ENCODE measurements at regions not wholly inside any gene's neighbourhood (a gene's known extent, or its start where the extent isn't known, plus 50 kb on each side); places are given as distances from the start of the nearest gene placed in this dataset.
"Not testable (repeated sequence)": the region's sequence is repeated elsewhere in the genome, so short reads cannot be mapped to it uniquely, and the experiment has no call there.

DNA sequence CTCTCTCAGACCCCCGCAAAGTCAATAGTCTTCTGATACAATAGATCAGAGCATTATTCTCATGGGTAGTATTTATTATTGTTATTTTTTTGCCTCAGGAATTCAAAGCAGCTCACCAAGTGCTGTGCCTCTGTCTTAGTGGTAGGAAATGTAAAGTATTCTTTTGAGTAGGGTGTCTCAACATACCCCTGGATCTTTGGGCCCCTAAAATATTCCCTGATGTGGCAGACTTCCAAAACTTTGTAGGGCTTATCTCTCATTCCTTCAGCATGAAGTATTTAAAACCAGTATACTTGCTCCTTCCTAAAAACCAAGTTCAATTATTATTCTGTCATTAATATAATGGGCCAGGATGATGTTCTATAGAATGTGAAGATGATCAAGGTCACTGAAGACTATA, 115.3 kb upstream of the ZNF827 start:
- Histone ChIP-seq H3K9me3 (ENCODE audit: low read depth) (no peaks in the 10 kb centered on the region), H3K27ac (no peak overlapping the region), H3K4me1 (ENCODE audit: low read depth) (no peaks in the 10 kb centered on the region), H3K4me3 (no peak overlapping the region), H3K27me3 (no peaks in the 10 kb centered on the region), H3K36me3 (no peaks in the 10 kb centered on the region)
- TF ChIP-seq, protein P1, sequence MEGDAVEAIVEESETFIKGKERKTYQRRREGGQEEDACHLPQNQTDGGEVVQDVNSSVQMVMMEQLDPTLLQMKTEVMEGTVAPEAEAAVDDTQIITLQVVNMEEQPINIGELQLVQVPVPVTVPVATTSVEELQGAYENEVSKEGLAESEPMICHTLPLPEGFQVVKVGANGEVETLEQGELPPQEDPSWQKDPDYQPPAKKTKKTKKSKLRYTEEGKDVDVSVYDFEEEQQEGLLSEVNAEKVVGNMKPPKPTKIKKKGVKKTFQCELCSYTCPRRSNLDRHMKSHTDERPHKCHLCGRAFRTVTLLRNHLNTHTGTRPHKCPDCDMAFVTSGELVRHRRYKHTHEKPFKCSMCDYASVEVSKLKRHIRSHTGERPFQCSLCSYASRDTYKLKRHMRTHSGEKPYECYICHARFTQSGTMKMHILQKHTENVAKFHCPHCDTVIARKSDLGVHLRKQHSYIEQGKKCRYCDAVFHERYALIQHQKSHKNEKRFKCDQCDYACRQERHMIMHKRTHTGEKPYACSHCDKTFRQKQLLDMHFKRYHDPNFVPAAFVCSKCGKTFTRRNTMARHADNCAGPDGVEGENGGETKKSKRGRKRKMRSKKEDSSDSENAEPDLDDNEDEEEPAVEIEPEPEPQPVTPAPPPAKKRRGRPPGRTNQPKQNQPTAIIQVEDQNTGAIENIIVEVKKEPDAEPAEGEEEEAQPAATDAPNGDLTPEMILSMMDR (IDR thresholded peaks at IDR 0.05; ENCODE audit: low read depth, low read length): no peak
- peak in 1 of 2 donors; percentile 13 for DNase-seq (ENCODE audit: low read depth in 1 of 2, low spot score in 1 of 2)

DNA sequence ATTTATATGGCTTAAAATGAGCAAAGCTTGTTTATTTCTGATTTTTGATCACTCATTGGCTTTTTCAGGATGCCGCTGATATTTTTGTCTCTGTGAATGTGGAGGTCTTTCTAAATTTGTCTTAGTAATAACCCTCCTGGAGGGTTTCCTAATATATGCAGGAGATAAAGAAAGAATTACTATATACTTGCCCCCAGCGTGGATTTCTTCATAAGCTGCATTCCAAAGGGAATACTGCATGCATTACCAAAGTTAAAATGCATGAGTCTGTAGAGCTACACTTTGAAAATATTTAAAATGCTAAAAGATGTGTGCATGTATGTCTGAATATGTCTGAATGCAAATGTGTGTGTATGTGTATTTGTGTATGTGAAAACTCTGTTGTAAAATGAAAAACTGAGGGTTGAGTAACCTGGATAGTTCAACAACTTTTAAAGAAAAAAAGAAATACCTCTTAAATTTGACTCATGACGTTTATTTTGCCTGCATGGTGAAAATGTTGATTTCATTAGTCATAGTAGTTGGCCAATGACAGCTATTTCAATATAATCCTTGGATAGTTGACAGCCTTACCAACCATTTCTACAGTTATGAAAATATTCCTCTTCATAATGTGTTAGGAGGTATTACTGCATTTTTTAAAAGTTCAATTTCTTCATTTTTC, 113.2 kb upstream of the ZNF827 start:
- TF ChIP-seq, protein P1 (IDR thresholded peaks at IDR 0.05; ENCODE audit: low read depth, low read length): no peak
- Histone ChIP-seq H3K4me1 (ENCODE audit: low read depth) (no peaks in the 10 kb centered on the region), H3K4me3 (no peak overlapping the region), H3K27ac (no peak overlapping the region), H3K36me3 (no peaks in the 10 kb centered on the region), H3K27me3 (no peaks in the 10 kb centered on the region), H3K9me3 (ENCODE audit: low read depth) (no peaks in the 10 kb centered on the region)
- DNase-seq (ENCODE audit: low read depth in 1 of 2, low spot score in 1 of 2): peak in 1 of 2 donors; percentile 86

DNA sequence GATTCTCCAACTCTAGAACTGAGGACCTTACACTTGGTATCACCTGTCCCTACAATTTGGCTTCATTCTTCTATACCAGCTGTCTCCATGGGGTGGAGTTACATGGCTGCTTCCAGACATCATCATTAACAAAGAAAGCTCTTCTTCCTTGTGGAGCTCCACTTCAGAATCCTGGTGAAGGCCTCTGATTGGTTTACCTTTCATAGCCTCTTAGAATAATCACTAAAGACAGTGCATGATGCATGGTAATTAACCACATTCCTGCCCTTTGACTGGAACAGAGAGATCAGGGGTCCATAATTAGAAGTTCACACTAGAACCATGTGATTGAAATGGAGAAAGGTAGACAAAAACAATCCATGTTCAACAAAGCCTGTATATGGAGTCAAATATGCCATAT, 112.6 kb upstream of the ZNF827 start:
- Histone ChIP-seq H3K4me1 (ENCODE audit: low read depth) (no peaks in the 10 kb centered on the region), H3K27ac (no peak overlapping the region), H3K36me3 (no peaks in the 10 kb centered on the region), H3K9me3 (ENCODE audit: low read depth) (no peaks in the 10 kb centered on the region), H3K27me3 (no peaks in the 10 kb centered on the region), H3K4me3 (no peak overlapping the region)
- TF ChIP-seq, protein P1 (IDR thresholded peaks at IDR 0.05; ENCODE audit: low read depth, low read length): no peak
- DNase-seq (ENCODE audit: low read depth in 1 of 2, low spot score in 1 of 2): no peak

DNA sequence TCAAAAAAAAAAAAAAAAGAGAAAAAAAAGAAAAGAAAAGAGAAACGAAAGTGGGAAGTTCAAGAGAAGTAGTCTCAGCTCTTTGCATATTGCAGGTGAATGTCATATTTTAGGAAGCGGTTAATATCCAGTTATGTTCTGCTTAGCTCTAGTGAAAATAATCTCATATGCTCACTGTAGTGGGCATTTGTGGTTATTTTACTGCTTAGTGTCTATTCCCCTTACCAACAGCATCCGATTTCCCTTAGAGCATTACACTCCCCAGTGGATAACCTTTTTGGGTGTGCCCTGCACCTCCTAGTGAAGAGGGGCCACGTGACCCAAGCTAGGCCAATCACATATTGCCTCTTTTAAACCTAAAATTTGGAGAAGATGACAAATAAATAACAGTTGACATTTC, 111.2 kb upstream of the ZNF827 start:
- Histone ChIP-seq H3K4me1 (ENCODE audit: low read depth) (no peaks in the 10 kb centered on the region), H3K4me3 (no peak overlapping the region), H3K27ac (no peak overlapping the region), H3K9me3 (ENCODE audit: low read depth) (no peaks in the 10 kb centered on the region), H3K36me3 (no peaks in the 10 kb centered on the region), H3K27me3 (no peaks in the 10 kb centered on the region)
- TF ChIP-seq, protein P1 (IDR thresholded peaks at IDR 0.05; ENCODE audit: low read depth, low read length): no peak
- DNase-seq (ENCODE audit: low read depth in 1 of 2, low spot score in 1 of 2): no peak

DNA sequence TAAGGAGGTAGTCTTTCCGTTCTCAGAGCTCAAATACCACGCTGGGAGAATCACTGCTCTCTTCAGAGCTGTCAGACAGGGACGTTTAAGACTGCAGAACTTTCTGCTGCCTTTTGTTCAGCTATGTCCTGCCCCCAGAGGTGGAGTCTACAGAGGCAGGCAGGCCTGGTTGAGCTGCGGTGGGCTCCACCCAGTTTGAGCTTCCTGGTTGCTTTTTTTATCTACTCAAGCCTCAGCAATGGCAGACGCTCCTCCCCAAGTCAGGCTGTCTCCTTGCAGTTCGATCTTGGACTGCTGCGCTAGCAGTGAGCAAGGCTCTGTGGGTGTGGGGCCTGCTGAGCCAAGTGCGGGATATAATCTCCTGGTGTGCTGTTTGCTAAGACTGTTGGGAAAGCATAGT, 109.1 kb upstream of the ZNF827 start:
- not testable (repeated sequence) for H3K4me1 ChIP-seq (ENCODE audit: low read depth); DNase-seq (ENCODE audit: low read depth in 1 of 2, low spot score in 1 of 2); H3K36me3 ChIP-seq; H3K4me3 ChIP-seq; H3K9me3 ChIP-seq (ENCODE audit: low read depth); H3K27me3 ChIP-seq; H3K27ac ChIP-seq

DNA sequence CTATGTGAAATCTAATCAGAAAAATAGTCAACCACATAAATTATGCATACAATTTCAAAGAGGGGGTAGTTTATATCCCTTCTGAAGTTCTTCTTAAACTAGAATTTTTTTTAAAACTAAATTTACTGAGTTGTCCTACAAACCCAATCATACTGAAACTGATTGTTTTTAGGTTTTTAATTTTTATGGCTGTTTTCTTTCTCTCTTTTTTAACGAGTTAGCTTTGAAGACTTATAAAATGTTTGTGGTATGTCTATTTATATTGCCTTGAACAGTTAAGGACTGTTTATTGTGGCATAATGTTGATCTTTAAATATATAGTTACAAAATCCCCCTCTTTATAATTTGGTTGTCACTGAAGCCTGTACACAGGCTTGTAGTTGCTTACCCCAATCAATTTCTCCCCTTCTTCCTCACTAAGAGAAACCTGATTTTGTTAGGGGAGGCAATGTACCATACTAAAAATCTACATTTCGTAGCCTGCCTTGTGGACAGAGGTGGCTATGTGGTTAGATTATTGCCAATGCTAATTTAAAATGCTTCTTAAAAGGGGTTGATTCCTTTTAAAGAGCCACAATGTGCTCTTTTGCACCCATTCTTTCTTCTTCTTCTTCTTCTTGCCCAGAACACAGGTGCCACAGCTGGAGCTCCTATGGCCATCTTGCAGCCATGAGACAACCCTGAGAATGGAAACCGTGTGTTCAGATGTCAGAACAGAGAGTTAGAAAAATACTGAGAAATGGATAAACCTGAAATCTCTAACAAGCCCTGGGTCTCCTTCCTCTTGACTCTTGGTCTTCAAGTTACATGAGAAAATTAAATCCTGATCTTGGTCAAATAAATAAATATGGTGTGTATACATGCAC, 102.7 kb upstream of the ZNF827 start:
- Histone ChIP-seq H3K27me3 (no peaks in the 10 kb centered on the region), H3K9me3 (ENCODE audit: low read depth) (no peaks in the 10 kb centered on the region), H3K4me3 (no peak overlapping the region), H3K36me3 (no peaks in the 10 kb centered on the region), H3K27ac (no peak overlapping the region), H3K4me1 (ENCODE audit: low read depth) (no peaks in the 10 kb centered on the region)
- TF ChIP-seq, protein P1 (IDR thresholded peaks at IDR 0.05; ENCODE audit: low read depth, low read length): no peak
- DNase-seq (ENCODE audit: low read depth in 1 of 2, low spot score in 1 of 2): no peak

Data from cardiac muscle cell (in vitro differentiated cells and primary cell).